ENCODE measurements at regions not wholly inside any gene's neighbourhood (a gene's known extent, or its start where the extent isn't known, plus 50 kb on each side); places are given as distances from the start of the nearest gene placed in this dataset.

DNA sequence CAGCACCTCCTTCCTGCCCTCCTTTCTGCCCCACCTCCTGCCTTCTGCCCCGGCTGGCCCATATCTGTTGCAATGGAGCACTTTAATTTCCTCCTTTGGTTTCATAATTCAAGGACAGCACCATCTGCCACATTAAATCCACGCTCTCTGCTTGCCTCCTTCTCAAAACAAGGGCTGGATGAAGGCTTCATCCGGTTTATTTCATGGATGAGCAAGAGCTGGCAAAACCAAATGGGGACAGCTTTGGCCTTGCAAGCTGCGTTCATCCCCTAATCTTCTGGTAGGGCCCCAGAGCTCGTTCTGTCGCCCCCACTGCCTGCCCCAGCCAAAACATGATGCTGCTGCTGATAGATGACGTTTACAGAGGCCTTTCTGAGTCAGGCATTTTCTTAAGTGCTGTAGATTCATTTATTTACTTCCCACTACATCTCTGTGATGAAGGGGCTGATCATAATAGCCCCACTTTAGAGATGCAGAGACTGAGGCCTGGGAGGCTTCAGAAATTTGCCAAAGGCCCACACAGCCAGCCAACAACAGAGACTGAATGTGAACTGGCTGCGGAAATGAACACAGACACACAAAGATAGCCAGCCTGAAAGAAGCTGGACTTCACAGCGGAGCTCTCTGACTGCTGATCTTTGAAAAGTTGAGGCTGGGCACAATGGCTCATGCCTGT is 115.6 kb upstream of the CPEB4 start:
- no peaks in the 10 kb centered on the region for H3K36me3 ChIP-seq (ENCODE audit: control insufficient read depth in 2 of 2, insufficient read depth in 1 of 2, low read length in 2 of 2)
- ChIA-PET CTCF (interaction anchor here (0.9 kb wide), 1 partner anchor 16 kb away, joined by 3 read pairs; no protein-coding TSS in a partner anchor), POLR2A (no interaction called here)
- no peaks in the 10 kb centered on the region for H3K9me3 ChIP-seq (ENCODE audit: control insufficient read depth, insufficient read depth, low read depth, low read length)
- no peak overlapping the region for H3K4me3 ChIP-seq (ENCODE audit: low read depth, low read length)
- H3K27ac ChIP-seq (ENCODE audit: extremely low read depth, low read depth, low read length) = no peak overlapping the region
- no peaks in the 10 kb centered on the region for H3K4me1 ChIP-seq (ENCODE audit: control insufficient read depth, insufficient read depth, low read length)
- TF ChIP-seq ZNF645 (tag by site-specific recombination; IDR thresholded peaks at IDR 0.05) (no peak), SP3 (tag by site-specific recombination; IDR thresholded peaks at IDR 0.05) (no peak), MEIS1 (CRISPR knock-in tag; IDR thresholded peaks at IDR 0.05; ENCODE audit: borderline replicate concordance) (no peak), ZNF146 (tag by site-specific recombination; IDR thresholded peaks at IDR 0.05) (no peak), ZNF157 (tag by site-specific recombination; IDR thresholded peaks at IDR 0.05) (no peak), ZNF26 (tag by site-specific recombination; IDR thresholded peaks at IDR 0.05) (no peak), ZNF449 (tag by site-specific recombination; IDR thresholded peaks at IDR 0.05) (no peak), ZNF548 (tag by site-specific recombination; IDR thresholded peaks at IDR 0.05) (no peak)

DNA sequence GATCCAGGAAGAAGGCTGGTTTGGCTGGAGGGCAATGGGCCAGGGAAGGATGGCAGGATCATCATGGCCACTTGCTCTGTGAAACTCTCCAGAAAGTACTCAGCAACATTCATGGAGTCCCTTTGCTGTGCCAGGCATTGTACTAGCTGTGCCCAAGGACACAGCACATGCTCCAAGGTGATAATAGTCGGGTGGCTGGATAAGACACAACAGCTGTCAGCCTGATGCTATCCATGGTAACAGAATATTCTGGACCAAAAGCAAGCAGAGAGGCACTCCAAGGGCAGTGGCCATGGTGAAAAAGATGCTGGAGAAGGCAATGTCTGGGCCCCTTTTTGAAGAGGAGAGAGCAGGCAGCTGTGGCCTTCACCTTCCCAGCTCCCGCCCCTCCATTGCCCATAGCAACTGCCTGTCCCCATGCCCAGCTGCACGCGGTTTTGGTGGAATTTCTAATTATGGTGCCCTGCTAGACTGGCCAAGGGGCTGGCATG is 113.8 kb upstream of the CPEB4 start:
- no peak overlapping the region for H3K4me3 ChIP-seq (ENCODE audit: low read depth, low read length)
- TF ChIP-seq ZNF214 (tag by site-specific recombination; IDR thresholded peaks at IDR 0.05; ENCODE audit: borderline replicate concordance) (no peak), REST (tag by site-specific recombination; IDR thresholded peaks at IDR 0.05) (0 out of 2 replicates have a peak, but pooled peaks have one; percentile 20)
- no peaks in the 10 kb centered on the region for H3K4me1 ChIP-seq (ENCODE audit: control insufficient read depth, insufficient read depth, low read length)
- no peaks in the 10 kb centered on the region for H3K9me3 ChIP-seq (ENCODE audit: control insufficient read depth, insufficient read depth, low read depth, low read length)
- H3K36me3 ChIP-seq (ENCODE audit: control insufficient read depth in 2 of 2, insufficient read depth in 1 of 2, low read length in 2 of 2) = no peaks in the 10 kb centered on the region
- ChIA-PET CTCF (interaction anchor here (0.9 kb wide), 1 partner anchor 10 kb away, joined by 6 read pairs; no protein-coding TSS in a partner anchor), POLR2A (no interaction called here)
- no peak overlapping the region for H3K27ac ChIP-seq (ENCODE audit: extremely low read depth, low read depth, low read length)

Data from HEK293 (cell line).